GM12891 (cell line): ENCODE measurements at regions not wholly inside any gene's neighbourhood (a gene's known extent, or its start where the extent isn't known, plus 50 kb on each side); places are given as distances from the start of the nearest gene placed in this dataset.

Experiments used
- PAX5 ChIP-seq: IDR thresholded peaks from 2 replicates; pipeline ENCODE4 v1.6.1; 2011; ENCODE audit warnings: low read length, moderate library complexity, mild to moderate bottlenecking; ENCODE audit not compliant: insufficient read depth, severe bottlenecking
- POLR2A ChIP-seq: IDR thresholded peaks from 2 replicates; pipeline ENCODE4 v1.6.1; 2011; ENCODE audit warnings: low read depth, low read length, control low read depth
- POLR2AphosphoS5 ChIP-seq: IDR thresholded peaks from 2 replicates; pipeline ENCODE4 v1.6.1; 2011; ENCODE audit warnings: low read depth, low read length, control low read depth
- POU2F2 ChIP-seq: IDR thresholded peaks from 2 replicates; pipeline ENCODE4 v1.6.1; 2011; ENCODE audit warnings: low read depth, mild to moderate bottlenecking, control low read depth, low read length, moderate library complexity
- TAF1 ChIP-seq: IDR thresholded peaks from 2 replicates; pipeline ENCODE4 v1.6.1; 2011; ENCODE audit warnings: low read depth, low read length, control low read depth

- no peak for TF ChIP-seq POLR2AphosphoS5
- TF ChIP-seq POLR2A = no peak
- no peak for TF ChIP-seq TAF1
- no peak for TF ChIP-seq PAX5
- no peak for TF ChIP-seq POU2F2
These were observed 238.8 kb upstream of the RGS6 start for GRCh38 chr14:71693381-71693780.
